ENCODE measurements at regions not wholly inside any gene's neighbourhood (a gene's known extent, or its start where the extent isn't known, plus 50 kb on each side); places are given as distances from the start of the nearest gene placed in this dataset.

DNA sequence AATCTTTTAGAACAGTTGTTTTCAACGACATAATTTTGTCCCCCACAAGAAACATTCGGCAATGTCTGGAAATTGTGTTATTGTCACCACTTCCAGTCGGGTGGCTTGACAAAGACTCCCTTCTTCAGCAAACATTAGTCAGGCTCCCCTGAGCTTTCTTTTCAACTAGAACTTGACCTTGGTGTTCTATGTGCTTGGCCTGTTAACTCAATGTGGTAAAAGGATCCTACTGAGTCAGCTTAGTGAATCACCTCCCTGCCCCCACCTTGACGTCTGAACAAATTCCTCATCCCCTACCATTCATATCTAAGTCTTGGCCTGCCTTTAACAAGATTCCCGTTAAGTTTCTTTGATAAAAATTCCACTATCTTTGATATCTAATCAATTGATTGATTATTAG lies 465.0 kb upstream of the ROBO1 start:
- TF ChIP-seq, protein P1, sequence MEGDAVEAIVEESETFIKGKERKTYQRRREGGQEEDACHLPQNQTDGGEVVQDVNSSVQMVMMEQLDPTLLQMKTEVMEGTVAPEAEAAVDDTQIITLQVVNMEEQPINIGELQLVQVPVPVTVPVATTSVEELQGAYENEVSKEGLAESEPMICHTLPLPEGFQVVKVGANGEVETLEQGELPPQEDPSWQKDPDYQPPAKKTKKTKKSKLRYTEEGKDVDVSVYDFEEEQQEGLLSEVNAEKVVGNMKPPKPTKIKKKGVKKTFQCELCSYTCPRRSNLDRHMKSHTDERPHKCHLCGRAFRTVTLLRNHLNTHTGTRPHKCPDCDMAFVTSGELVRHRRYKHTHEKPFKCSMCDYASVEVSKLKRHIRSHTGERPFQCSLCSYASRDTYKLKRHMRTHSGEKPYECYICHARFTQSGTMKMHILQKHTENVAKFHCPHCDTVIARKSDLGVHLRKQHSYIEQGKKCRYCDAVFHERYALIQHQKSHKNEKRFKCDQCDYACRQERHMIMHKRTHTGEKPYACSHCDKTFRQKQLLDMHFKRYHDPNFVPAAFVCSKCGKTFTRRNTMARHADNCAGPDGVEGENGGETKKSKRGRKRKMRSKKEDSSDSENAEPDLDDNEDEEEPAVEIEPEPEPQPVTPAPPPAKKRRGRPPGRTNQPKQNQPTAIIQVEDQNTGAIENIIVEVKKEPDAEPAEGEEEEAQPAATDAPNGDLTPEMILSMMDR (IDR thresholded peaks at IDR 0.05) = no peak
- no peak for TF ChIP-seq POLR2A (IDR thresholded peaks at IDR 0.05)

Measured in Peyer's patch (tissue), 4 donors.